GM08714 (cell line): ENCODE measurements at regions not wholly inside any gene's neighbourhood (a gene's known extent, or its start where the extent isn't known, plus 50 kb on each side); places are given as distances from the start of the nearest gene placed in this dataset.

Source experiments
- H3K4me3 ChIP-seq: fragments of 200-500 bp; sonication (Bioruptor generic); 2 replicates; pipeline ENCODE4 v1.5.1; 2014; ENCODE audit warnings: mild to moderate bottlenecking, low read length, inconsistent platforms
- ZNF274 ChIP-seq: IDR thresholded peaks from 2 replicates; pipeline ENCODE4 v1.6.1; 2012; ENCODE audit warnings: mild to moderate bottlenecking, low read depth, low read length

- TF ChIP-seq ZNF274 = no peak
- no peak overlapping the region for H3K4me3 ChIP-seq
These were observed 899.7 kb upstream of the CDH2 start for GRCh38 chr18:29076645-29077044.

DNA sequence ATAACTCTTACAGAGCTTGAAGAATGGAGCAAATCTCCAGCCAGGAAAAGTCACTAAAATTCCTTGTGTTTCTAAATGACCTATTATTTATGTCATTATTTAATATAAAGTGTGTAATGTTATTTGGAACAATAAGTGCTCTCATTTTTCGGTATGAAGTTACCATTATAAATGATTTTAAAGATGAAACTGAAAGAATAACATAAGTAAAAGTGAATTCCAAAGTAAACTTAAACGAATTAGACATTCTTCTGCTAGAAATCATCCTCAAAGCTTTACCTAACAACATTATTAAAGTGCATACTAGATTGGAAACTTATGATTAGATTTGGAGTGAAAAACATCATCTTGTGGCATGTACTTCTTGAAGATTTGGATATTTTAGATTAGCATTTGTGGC, 897.2 kb upstream of the CDH2 start:
- TF ChIP-seq ZNF274 = no peak
- no peak overlapping the region for H3K4me3 ChIP-seq

- no peak overlapping the region for H3K4me3 ChIP-seq
- TF ChIP-seq ZNF274 = no peak
These were observed 894.9 kb upstream of the CDH2 start for GRCh38 chr18:29071869-29072268.

GRCh38 chr18:29063346-29063745, 886.4 kb upstream of the CDH2 start:
- no peak overlapping the region for H3K4me3 ChIP-seq
- TF ChIP-seq ZNF274 = no peak

GRCh38 chr18:29062921-29063320, 886.0 kb upstream of the CDH2 start:
- no peak overlapping the region for H3K4me3 ChIP-seq
- no peak for TF ChIP-seq ZNF274

- TF ChIP-seq ZNF274 = no peak
- H3K4me3 ChIP-seq = no peak overlapping the region
These were observed 883.4 kb upstream of the CDH2 start for GRCh38 chr18:29060349-29060748.

GRCh38 chr18:29057703-29058102, 880.8 kb upstream of the CDH2 start:
- no peak overlapping the region for H3K4me3 ChIP-seq
- TF ChIP-seq ZNF274 = no peak

DNA sequence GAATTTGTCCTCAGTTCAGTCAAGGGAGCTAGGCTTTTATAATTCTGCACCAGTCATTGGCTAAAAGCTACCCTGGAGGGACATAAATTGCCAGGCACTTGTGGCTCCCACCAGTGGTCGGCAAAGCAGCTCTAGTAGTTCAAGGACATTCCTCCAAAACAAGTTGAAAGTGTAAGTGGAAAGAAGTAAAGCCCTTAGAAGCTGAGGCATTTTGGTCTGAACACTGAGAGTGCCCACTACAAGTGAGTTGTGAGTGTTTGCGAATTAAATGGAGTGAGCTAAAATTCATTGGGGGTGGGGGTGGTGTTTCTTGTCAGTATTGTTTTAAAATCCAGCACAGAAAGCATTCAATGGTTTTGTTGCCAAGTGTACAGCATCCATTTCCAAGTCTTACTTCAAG, 879.9 kb upstream of the CDH2 start:
- no peak overlapping the region for H3K4me3 ChIP-seq
- no peak for TF ChIP-seq ZNF274

DNA sequence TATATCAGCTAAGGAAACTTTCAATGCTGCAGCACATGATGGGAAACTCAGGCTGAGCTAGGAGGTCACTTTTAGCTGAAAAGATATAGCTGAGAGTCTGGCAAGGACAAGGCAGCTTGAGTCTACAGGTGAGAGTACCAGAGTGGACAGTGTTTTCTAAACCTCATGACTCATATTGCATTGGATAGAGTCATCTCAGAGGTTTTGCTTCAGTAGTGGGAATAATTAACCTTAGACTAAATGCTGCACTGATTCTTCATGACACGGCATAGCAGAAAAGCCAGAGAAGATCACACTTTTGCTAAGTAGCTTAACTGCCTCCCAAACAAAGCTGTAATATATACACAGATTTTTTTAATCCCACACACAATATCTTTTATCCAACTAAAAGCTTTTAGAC, 865.0 kb upstream of the CDH2 start:
- H3K4me3 ChIP-seq = no peak overlapping the region
- TF ChIP-seq ZNF274 = no peak

- H3K4me3 ChIP-seq = no peak overlapping the region
- TF ChIP-seq ZNF274 = no peak
These were observed 857.4 kb upstream of the CDH2 start for GRCh38 chr18:29034113-29034856.

- TF ChIP-seq ZNF274 = no peak
- no peak overlapping the region for H3K4me3 ChIP-seq
These were observed 851.6 kb upstream of the CDH2 start for GRCh38 chr18:29028560-29028959.

- TF ChIP-seq ZNF274 = no peak
- H3K4me3 ChIP-seq = no peak overlapping the region
These were observed 842.0 kb upstream of the CDH2 start for GRCh38 chr18:29018976-29019375.

DNA sequence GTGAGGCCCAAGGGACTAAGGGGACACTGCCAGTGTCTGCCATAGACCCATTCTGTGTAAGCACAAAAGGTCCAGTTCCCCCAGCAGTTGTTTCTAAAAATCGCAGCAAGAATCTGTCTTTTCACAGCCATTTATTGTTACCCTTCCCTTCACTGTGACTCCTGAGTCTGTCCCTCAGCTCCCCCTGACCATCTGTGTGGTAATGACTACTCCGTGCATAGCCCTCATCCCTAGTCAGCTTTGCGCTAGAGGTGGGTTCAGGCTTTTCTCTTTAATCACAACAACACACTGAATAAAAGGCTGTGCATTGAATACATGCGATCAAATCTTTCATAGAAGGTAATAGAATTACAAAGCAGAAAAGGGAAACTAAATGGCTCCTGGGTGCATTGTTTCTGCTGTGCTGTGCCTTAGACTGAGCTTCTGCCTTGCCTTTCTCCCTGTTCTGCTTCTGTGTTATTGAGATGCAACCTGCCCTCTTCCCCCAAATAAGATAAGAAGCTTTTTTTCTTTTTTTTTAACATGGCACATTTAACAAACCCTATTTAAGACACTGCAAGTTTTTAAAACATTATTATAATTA, 836.0 kb upstream of the CDH2 start:
- no peak for TF ChIP-seq ZNF274
- no peak overlapping the region for H3K4me3 ChIP-seq

- no peak for TF ChIP-seq ZNF274
These were observed 835.4 kb upstream of the CDH2 start for GRCh38 chr18:29012364-29012763.

GRCh38 chr18:29009250-29009803, 832.4 kb upstream of the CDH2 start:
- TF ChIP-seq ZNF274 = no peak
- H3K4me3 ChIP-seq = no peak overlapping the region

More at GRCh38 chr18:29012364-29012763, 835.4 kb upstream of the CDH2 start:
- H3K4me3 ChIP-seq = no peak overlapping the region
